Middle frontal gyrus (tissue), 1 donor: ENCODE measurements at regions not wholly inside any gene's neighbourhood (a gene's known extent, or its start where the extent isn't known, plus 50 kb on each side); places are given as distances from the start of the nearest gene placed in this dataset.
"Not testable (repeated sequence)": the region's sequence is repeated elsewhere in the genome, so short reads cannot be mapped to it uniquely, and the experiment has no call there.

Experiments used
- DNase-seq: peaks from one replicate; pipeline ENCODE4 v3.0.0-alpha.2; 2015; ENCODE audit warnings: low spot score; ENCODE audit errors: extremely low spot score

DNA sequence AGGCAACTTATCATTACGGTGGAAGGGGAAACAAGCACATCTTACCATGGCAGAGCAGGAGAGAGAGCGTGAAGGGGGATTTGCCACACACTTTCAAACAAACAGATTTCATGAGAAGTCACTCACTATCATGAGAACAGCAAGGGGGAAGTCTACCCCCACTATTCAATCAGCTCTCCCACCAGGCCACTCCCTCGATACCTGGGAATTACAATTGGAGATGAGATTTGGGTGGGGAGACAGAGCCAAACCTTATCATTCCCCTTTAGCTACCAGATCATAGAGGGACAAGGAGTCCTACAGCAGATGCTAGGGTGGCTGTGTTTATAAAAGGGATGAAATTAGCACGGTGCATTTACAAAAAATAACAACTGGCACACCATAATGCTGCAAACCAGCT, 2149.4 kb upstream of the ACO1 start:
- no peak for DNase-seq

GRCh38 chr9:30235564-30235963, 2148.9 kb upstream of the ACO1 start:
- DNase-seq = no peak

- no peak for DNase-seq
These were observed 2144.6 kb upstream of the ACO1 start for GRCh38 chr9:30239878-30240277.

GRCh38 chr9:30243467-30243866, 2141.0 kb upstream of the ACO1 start:
- DNase-seq = no peak

DNA sequence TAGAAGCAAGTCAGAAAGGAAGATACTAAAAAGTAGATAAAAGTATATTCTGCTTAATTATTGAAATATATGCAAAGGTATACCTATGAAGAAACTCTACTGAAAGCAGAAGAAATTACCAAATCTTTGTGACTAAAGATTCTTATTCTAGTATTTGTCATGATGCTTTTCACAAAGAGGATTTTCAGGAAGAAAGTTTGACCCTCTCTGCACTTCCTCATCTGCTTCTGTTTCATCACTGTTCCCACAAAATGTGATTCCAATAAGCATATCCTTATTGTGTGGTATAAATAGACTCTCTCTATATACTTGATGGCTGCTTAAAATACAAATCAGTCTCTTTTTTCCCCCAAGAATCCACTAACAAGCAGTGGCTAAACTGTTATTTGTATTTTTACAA, 2139.6 kb upstream of the ACO1 start:
- no peak for DNase-seq

DNA sequence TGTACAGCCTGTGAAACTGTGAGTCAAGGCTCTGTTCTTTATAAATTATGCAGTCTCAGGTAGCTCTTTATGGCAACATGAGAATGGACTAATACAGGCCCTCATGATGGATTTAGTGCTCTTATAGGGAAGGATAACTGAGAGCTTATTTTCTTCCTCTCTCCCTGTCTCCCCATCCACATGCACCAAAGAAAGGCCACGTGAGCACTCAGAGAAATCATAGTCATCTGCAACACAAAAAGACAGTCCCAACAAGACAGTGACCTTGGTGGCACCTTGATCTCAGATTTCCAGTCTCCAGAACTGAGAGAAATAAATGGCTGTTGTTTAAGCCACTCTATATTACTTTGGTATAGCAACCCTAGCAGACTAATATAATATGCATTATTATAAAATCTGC, 2133.6 kb upstream of the ACO1 start:
- DNase-seq = no peak

- DNase-seq = no peak
These were observed 2126.3 kb upstream of the ACO1 start for GRCh38 chr9:30258094-30258493.

GRCh38 chr9:30280229-30280900, 2104.1 kb upstream of the ACO1 start:
- DNase-seq = no peak

DNA sequence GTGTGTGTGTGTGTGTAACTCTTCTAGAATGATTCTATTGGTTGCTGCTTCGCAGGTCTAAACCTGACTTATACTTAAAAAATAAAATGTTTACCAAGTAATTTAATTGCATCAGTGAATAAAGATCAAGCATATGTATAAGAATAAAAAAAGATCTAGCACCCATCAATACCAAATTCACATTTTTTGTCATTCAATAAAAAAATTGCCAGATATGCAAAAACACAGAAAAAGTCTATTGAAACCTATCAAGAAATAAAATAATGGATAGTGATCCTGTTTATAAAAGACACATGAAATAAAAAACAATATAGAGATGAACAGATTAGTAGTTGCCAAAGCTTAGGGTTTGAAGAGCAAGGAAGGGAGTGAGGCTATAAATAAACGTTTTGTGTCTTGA, 2095.0 kb upstream of the ACO1 start:
- DNase-seq = no peak

- not testable (repeated sequence) for DNase-seq
These were observed 2092.4 kb upstream of the ACO1 start for GRCh38 chr9:30292026-30292425.

DNA sequence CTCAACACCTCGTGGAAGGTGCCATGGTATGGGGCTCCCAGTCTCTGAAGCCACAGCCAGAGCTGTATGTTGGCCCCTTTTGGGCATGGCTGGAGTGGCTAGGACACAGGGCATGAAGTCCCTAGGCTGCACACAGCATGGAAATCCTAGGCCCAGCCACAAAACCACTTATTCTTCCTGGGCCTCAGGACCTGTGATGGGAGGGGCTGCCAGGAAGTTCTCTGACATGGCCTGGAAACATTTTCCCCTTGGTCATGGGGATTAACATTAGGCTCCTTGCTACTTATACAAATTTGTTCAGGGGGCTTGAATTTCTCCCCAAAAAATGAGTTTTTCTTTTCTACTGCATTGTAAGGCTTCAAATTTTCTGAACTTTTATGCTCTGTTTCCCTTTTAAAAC, 2091.2 kb upstream of the ACO1 start:
- DNase-seq = no peak

DNA sequence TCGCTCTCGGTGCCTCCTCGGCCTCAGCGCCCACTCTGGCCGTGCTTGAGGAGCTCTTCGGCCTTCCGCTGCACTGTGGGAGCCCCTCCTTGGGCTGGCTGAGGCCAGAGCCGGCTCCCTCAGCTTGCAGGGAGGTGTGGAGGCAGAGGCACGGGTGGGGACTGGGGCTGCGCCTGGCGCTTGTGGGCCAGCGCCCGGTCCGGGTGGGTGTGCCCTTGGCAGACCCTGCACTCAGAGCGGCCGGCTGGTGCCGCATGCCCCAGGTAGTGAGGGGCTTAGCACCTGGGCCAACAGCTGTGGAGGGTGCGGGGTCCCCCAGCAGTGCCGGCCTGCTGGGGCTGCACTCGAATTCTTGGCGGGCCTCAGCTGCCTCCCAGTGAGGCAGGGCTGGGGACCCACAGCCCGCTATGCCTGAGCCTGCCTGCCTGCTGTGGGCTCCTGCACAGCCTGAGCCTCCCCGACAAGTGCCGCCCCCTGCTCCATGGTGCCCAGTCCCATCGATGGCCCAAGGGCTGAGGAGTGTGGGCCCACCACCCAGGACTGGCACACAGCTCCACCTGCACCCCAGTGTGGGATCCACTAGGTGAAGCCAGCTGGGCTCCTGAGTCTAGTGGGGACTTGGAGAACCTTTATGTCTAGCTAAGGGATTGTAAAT, 2085.2 kb upstream of the ACO1 start:
- no peak for DNase-seq

DNA sequence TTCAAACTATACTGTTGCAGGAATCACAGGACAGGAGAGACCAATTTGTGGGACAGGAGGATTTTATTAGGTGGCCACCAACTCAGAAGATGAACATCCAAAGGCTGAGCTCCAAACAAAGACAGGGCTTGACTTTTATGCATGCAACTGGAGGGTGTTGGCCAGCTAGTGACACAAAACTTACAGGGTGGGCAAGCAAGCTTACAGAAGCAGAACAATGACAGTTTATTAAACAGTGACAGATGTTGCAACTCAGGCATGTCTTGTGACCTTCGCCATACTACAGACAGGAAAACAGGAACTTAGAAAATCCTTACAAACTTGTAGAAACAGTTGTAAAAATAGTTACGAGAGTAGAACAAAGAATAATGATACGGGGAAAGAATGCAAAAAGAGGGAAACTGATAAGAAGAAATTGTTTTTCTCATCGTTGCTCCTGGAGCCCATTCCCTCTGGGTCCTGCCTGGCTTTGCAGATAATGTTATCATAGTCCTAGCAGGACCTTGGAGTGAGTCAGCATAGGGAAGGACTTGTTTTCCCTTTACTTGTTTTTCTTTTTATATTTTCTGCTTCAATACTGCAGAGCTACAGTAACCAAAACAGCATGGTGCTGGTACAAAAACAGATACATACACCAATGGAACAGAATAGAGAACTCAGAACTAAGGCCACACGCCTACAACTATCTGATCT, 2083.0 kb upstream of the ACO1 start:
- DNase-seq = no peak

GRCh38 chr9:30310711-30311110, 2073.7 kb upstream of the ACO1 start:
- no peak for DNase-seq

- DNase-seq = no peak
These were observed 2055.0 kb upstream of the ACO1 start for GRCh38 chr9:30329431-30329830.

DNA sequence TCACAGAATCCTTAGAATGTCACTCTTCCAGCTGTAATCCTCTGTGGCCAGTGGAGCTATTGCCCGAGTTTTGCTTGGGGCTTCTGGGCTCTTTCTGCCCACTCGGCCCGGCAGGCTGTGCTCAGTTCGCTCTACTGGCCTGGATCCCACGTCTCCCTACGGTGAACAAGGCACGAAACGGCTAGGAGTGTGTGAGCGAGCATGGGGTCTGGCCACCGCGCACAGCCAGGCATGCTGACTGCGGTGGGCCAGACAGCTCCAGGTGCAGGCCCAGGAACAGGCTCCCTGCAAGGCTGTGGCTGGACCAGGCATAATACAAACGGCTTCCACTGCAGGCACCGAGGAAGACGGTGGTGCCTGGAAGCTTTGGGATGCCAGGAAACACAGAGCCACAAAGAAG, 2035.5 kb upstream of the ACO1 start:
- DNase-seq = no peak

DNA sequence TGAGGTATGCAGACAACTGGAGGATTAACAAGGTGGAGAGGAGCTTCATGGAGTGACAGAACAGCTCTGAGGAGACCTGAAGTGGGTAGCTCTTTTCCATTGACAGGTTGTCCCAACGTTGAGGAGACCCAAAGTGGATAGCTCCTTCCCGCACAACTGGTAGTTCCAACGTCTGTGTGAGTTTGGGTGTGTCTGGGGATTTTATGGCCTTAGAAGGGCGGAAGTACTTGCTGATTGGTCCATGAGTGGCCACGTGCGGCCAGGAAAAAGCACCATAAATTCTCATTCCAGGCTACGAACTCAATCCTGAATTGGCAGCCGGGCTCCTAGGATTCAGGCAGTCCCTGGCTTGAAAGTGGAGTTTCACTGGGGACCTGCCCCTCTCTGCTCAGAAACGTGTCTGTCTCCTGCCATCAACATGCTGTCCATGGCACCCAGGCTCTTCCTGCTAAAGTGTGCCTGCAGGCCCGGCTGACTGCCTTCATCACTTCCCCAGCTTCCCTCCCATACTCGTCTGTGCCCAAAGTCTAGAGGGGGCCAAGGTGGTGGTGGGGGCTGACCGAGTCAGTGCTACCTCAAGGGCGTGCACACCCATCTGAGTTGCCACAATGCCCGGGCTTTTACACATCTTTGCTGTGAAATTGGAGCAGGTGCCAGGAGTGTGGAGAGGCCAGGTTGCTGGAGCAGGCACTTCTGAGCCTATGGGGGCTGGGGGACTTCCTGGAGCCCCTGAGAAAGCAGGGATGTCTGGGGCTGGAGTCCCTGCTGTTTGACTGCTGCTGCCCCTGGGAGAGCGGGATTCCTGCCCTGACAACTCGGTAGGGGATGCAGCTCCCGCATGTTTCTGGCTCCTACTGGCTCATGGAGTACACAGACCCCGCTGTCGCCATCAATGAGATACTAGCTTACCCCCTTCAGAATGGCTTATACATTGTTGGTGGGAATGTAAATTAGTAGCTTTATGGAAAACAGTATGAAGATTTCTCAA, 2034.6 kb upstream of the ACO1 start:
- no peak for DNase-seq

DNA sequence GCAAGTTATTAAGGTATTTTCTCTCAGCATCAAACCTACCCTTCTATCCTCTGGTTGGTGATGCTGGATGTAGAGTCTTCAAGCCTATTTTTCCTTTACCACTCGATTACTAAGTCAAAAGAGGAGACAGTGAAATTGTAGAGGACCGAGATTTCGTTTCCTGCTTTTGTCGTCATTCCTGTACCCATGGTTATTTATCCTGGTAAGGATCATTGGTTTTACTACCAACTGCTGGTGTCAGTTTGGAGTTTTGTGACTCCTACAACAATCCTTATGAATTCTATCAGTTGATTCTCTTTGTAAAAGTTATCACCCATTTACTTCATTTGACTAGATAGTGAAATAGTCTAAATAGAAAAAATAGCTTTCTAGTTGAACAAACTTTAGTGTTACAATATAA, 2028.2 kb upstream of the ACO1 start:
- no peak for DNase-seq

DNA sequence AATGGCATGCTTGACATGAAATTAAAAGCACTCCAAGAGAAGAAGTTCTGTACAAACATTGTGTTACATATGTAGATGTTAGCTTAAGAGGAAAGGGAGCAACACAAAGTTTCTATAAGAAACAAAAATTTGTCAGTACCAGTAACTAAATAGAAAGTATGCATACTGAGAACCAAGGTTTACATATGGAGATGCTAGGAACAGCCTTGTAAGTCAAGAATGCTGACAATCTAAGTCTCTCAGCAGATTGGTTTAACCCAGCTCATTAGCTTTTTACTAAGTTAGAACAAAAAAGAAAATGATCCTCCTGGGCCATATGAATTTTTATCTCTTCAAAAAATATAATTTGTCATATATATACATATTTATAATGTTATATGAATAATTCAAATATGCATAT, 2022.1 kb upstream of the ACO1 start:
- DNase-seq = no peak

DNA sequence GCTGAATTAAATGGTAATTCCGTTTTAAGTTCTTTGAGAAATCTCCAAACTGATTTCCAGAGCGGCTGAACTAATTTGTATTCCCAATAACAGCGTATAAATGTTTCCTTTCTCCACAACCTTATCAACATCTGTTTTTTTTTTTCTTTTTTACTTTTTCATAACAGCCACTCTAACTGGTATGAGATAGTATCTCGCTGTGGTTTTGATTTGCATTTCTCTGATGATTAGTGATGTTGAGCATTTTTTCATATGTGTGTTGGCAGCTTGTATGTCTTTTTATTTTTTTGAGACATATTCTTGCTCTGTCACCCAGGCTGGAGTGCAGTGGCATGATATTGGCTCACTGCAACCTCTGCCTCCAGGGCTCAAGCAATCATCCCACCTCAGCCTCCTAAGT, 2018.3 kb upstream of the ACO1 start:
- DNase-seq = not testable (repeated sequence)

DNA sequence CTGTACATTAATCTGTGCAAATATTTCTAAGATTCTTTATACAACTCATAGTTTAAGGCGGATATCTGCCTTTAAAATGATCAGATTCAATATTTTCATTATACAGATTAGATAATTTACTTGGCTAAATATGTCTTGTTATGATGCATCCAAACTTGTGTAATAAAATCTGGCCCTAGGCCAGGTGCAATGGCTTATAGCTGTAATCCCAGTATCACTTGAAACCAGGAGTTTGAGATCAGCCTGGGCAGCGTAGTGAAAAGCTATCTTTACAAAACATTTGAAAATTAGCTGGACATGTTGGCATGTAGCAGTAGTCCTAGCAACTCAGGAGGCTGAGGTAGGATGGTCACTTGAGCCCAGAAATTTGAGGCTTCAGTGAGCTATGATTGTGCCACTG, 2002.2 kb upstream of the ACO1 start:
- DNase-seq = no peak

DNA sequence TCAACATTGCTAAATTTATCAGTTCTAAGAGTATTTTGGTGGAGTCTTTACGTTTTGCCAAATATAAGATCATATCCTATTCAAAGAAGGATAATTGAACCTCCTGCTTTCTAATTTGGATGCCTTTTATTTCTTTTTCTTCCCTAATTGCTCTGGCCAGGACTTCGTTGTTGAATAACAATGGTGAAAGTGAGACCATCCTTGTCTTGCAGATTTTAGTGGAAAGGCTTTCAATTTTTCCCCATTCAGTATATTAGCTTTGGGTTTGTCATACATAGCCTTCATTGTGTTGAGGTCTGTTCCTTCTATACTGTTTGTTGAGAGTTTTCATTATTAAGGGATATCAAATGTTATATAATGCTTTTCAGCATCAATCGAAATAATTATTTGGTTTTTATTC, 1974.2 kb upstream of the ACO1 start:
- no peak for DNase-seq
